ENCODE measurements at regions not wholly inside any gene's neighbourhood (a gene's known extent, or its start where the extent isn't known, plus 50 kb on each side); places are given as distances from the start of the nearest gene placed in this dataset.

GRCh38 chr2:9738062-9738461, 105.2 kb upstream of the TAF1B start:
- no peak for DNase-seq (ENCODE audit: low read depth in 2 of 2, low spot score in 1 of 2)

- no peak for DNase-seq (ENCODE audit: low read depth in 2 of 2, low spot score in 1 of 2)
These were observed 104.5 kb upstream of the TAF1B start for GRCh38 chr2:9738535-9739496.

GRCh38 chr2:9739531-9739964, 103.7 kb upstream of the TAF1B start:
- DNase-seq (ENCODE audit: low read depth in 2 of 2, low spot score in 1 of 2), result no peak

GRCh38 chr2:9740382-9741073, 102.7 kb upstream of the TAF1B start:
- no peak for DNase-seq (ENCODE audit: low read depth in 2 of 2, low spot score in 1 of 2)

GRCh38 chr2:9741110-9741509, 102.2 kb upstream of the TAF1B start:
- no peak for DNase-seq (ENCODE audit: low read depth in 2 of 2, low spot score in 1 of 2)

GRCh38 chr2:9742601-9743000, 100.7 kb upstream of the TAF1B start:
- no peak for DNase-seq (ENCODE audit: low read depth in 2 of 2, low spot score in 1 of 2)

- DNase-seq (ENCODE audit: low read depth in 2 of 2, low spot score in 1 of 2), result no peak
These were observed 98.8 kb upstream of the TAF1B start for GRCh38 chr2:9744256-9745004.

- DNase-seq (ENCODE audit: low read depth in 2 of 2, low spot score in 1 of 2), result no peak
These were observed 97.9 kb upstream of the TAF1B start for GRCh38 chr2:9745153-9745899.

GRCh38 chr2:9747396-9747795, 95.9 kb upstream of the TAF1B start:
- no peak for DNase-seq (ENCODE audit: low read depth in 2 of 2, low spot score in 1 of 2)

GRCh38 chr2:9748577-9748976, 94.7 kb upstream of the TAF1B start:
- no peak for DNase-seq (ENCODE audit: low read depth in 2 of 2, low spot score in 1 of 2)

GRCh38 chr2:9749546-9750223, 93.6 kb upstream of the TAF1B start:
- DNase-seq (ENCODE audit: low read depth in 2 of 2, low spot score in 1 of 2), result no peak

GRCh38 chr2:9750224-9751215, 92.8 kb upstream of the TAF1B start:
- DNase-seq (ENCODE audit: low read depth in 2 of 2, low spot score in 1 of 2), result no peak

- no peak for DNase-seq (ENCODE audit: low read depth in 2 of 2, low spot score in 1 of 2)
These were observed 91.4 kb upstream of the TAF1B start for GRCh38 chr2:9751831-9752230.

GRCh38 chr2:9752441-9753275, 90.6 kb upstream of the TAF1B start:
- peak; percentile 51 to 64 for DNase-seq (ENCODE audit: low read depth in 2 of 2, low spot score in 1 of 2)

GRCh38 chr2:9753276-9753600, 90.0 kb upstream of the TAF1B start:
- DNase-seq (ENCODE audit: low read depth in 2 of 2, low spot score in 1 of 2), result no peak

GRCh38 chr2:9753665-9754531, 89.4 kb upstream of the TAF1B start:
- no peak for DNase-seq (ENCODE audit: low read depth in 2 of 2, low spot score in 1 of 2)

GRCh38 chr2:9754532-9754887, 88.8 kb upstream of the TAF1B start:
- no peak for DNase-seq (ENCODE audit: low read depth in 2 of 2, low spot score in 1 of 2)
